GM04503 (cell line): ENCODE measurements at regions not wholly inside any gene's neighbourhood (a gene's known extent, or its start where the extent isn't known, plus 50 kb on each side); places are given as distances from the start of the nearest gene placed in this dataset.
"Not testable (repeated sequence)": the region's sequence is repeated elsewhere in the genome, so short reads cannot be mapped to it uniquely, and the experiment has no call there.

ENCODE experiments used
- DNase-seq: peaks from one replicate; pipeline ENCODE4 v3.0.0-alpha.2; 2012; ENCODE audit warnings: low read depth

GRCh38 chr10:124213471-124213870, 120.1 kb upstream of the CHST15 start:
- DNase-seq, result no peak

- DNase-seq, result no peak
Observed at GRCh38 chr10:124212702-124213101, 119.3 kb upstream of the CHST15 start.

GRCh38 chr10:124211921-124212320, 118.5 kb upstream of the CHST15 start:
- no peak for DNase-seq

GRCh38 chr10:124210263-124210662, 116.9 kb upstream of the CHST15 start:
- DNase-seq, result no peak

GRCh38 chr10:124207391-124207790, 114.0 kb upstream of the CHST15 start:
- no peak for DNase-seq

GRCh38 chr10:124206616-124207015, 113.2 kb upstream of the CHST15 start:
- no peak for DNase-seq

- DNase-seq, result no peak
Observed at GRCh38 chr10:124205432-124205831, 112.0 kb upstream of the CHST15 start.

- DNase-seq, result no peak
Observed at GRCh38 chr10:124204726-124205125, 111.3 kb upstream of the CHST15 start.

GRCh38 chr10:124200011-124200410, 106.6 kb upstream of the CHST15 start:
- DNase-seq, result no peak

- no peak for DNase-seq
Observed at GRCh38 chr10:124198871-124199270, 105.5 kb upstream of the CHST15 start.

GRCh38 chr10:124198125-124198501, 104.7 kb upstream of the CHST15 start:
- DNase-seq, result no peak

- no peak for DNase-seq
Observed at GRCh38 chr10:124197371-124198124, 104.2 kb upstream of the CHST15 start.

GRCh38 chr10:124196659-124197058, 103.3 kb upstream of the CHST15 start:
- DNase-seq, result no peak

- no peak for DNase-seq
Observed at GRCh38 chr10:124194199-124194824, 100.9 kb upstream of the CHST15 start.

GRCh38 chr10:124193309-124193696, 99.9 kb upstream of the CHST15 start:
- no peak for DNase-seq

- not testable (repeated sequence) for DNase-seq
Observed at GRCh38 chr10:124192664-124193308, 99.4 kb upstream of the CHST15 start.

- DNase-seq, result not testable (repeated sequence)
Observed at GRCh38 chr10:124190476-124190875, 97.1 kb upstream of the CHST15 start.

- no peak for DNase-seq
Observed at GRCh38 chr10:124186956-124187355, 93.6 kb upstream of the CHST15 start.

GRCh38 chr10:124185084-124185483, 91.7 kb upstream of the CHST15 start:
- DNase-seq, result no peak

- DNase-seq, result no peak
Observed at GRCh38 chr10:124184208-124184830, 90.9 kb upstream of the CHST15 start.

GRCh38 chr10:124183617-124184016, 90.2 kb upstream of the CHST15 start:
- no peak for DNase-seq

- no peak for DNase-seq
Observed at GRCh38 chr10:124182088-124182541, 88.7 kb upstream of the CHST15 start.

GRCh38 chr10:124181656-124182055, 88.3 kb upstream of the CHST15 start:
- DNase-seq, result no peak
